AG04450 (cell line): ENCODE measurements at regions not wholly inside any gene's neighbourhood (a gene's known extent, or its start where the extent isn't known, plus 50 kb on each side); places are given as distances from the start of the nearest gene placed in this dataset.
"Not testable (repeated sequence)": the region's sequence is repeated elsewhere in the genome, so short reads cannot be mapped to it uniquely, and the experiment has no call there.

Experiments
- CTCF ChIA-PET: fragments of 300-600, 350-600 bp; formaldehyde crosslinking; extraction: SDS; loops from one replicate; lab custom pipeline; 2022; ENCODE audit warnings: antibody characterized with exemption, inconsistent platforms; lab: Charles Lee
- POLR2A ChIA-PET: fragments of 350-600 bp; formaldehyde crosslinking; extraction: SDS; loops from one replicate; lab custom pipeline; 2021; ENCODE audit warnings: antibody characterized with exemption, inconsistent platforms; lab: Yijun Ruan, JAX
- DNase-seq: peaks from one replicate; pipeline ENCODE4 v3.0.0-alpha.2; 2011; ENCODE audit warnings: low read depth, low spot score
- H3K27ac ChIP-seq: one replicate; pipeline ENCODE4 v1.5.1; 2012; ENCODE audit warnings: low read depth, low read length, control low read depth
- H3K27me3 ChIP-seq: one replicate; pipeline ENCODE4 v1.6.0; 2012; ENCODE audit warnings: low read length; ENCODE audit not compliant: control insufficient read depth, insufficient read depth
- H3K4me3 ChIP-seq: 2 replicates; pipeline ENCODE4 v1.5.1; 2011; ENCODE audit warnings: mild to moderate bottlenecking, low read depth, low read length, control low read depth
- H3K9me3 ChIP-seq: 2 replicates; pipeline ENCODE4 v1.5.1; 2012; ENCODE audit warnings: low read length; ENCODE audit not compliant: control insufficient read depth, insufficient read depth
- TF ChIP-seq, protein P1 (sequence below): IDR thresholded peaks from 2 replicates; pipeline ENCODE4 v1.5.1; 2011; ENCODE audit warnings: low read depth, low read length, control low read depth, inconsistent platforms

DNA sequence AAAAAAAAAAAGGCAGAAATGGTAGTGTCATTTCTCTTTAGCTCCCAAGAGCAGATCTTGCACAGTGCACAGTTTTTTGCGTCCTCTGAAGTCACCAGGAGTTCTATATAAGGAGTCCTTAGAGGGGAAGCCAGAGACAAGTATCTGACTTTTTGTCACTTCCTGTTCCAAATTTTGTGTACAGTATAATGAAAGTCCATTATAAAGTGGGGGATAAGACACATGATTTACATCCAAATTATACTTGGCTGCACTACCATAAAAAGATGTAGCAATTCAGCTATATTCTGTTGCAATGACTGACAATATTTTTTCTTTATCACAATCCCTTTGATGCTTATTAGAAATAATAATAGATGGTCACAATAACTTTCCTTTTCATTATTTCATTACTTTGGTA, 1276.9 kb upstream of the ADGRL2 start:
- Histone ChIP-seq H3K27me3 (no peaks in the 10 kb centered on the region), H3K27ac (no peak overlapping the region), H3K9me3 (no peaks in the 10 kb centered on the region), H3K4me3 (no peak overlapping the region)
- DNase-seq, result no peak
- ChIA-PET CTCF (no interaction called here), POLR2A (no interaction called here)
- TF ChIP-seq, protein P1, sequence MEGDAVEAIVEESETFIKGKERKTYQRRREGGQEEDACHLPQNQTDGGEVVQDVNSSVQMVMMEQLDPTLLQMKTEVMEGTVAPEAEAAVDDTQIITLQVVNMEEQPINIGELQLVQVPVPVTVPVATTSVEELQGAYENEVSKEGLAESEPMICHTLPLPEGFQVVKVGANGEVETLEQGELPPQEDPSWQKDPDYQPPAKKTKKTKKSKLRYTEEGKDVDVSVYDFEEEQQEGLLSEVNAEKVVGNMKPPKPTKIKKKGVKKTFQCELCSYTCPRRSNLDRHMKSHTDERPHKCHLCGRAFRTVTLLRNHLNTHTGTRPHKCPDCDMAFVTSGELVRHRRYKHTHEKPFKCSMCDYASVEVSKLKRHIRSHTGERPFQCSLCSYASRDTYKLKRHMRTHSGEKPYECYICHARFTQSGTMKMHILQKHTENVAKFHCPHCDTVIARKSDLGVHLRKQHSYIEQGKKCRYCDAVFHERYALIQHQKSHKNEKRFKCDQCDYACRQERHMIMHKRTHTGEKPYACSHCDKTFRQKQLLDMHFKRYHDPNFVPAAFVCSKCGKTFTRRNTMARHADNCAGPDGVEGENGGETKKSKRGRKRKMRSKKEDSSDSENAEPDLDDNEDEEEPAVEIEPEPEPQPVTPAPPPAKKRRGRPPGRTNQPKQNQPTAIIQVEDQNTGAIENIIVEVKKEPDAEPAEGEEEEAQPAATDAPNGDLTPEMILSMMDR, result no peak

GRCh38 chr1:80523071-80523470, 1277.7 kb upstream of the ADGRL2 start:
- H3K4me3 ChIP-seq, CTCF ChIA-PET, H3K27me3 ChIP-seq, POLR2A ChIA-PET, DNase-seq, H3K27ac ChIP-seq, H3K9me3 ChIP-seq: not testable (repeated sequence)

DNA sequence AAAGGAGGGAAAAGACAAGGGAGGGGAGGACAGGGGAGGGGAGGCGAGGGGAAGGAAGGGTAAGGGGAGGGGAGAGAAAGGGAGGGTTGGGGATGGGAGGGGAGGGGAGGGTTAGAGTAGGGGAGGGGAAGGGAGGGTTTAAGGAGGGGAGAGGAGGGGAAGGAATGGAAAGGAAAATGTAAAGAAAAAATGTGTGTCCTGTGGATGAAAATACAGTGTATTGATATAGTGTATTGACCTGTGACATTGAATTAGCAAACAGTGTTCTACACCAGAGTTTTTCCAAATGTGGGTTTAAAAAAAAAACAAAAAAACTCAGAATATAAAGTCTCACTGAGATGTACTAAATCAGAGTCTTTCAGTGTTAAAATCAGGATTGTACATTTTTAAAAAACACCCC, 1279.8 kb upstream of the ADGRL2 start:
- Histone ChIP-seq H3K27ac (no peak overlapping the region), H3K9me3 (no peaks in the 10 kb centered on the region), H3K27me3 (no peaks in the 10 kb centered on the region), H3K4me3 (no peak overlapping the region)
- no peak for DNase-seq
- TF ChIP-seq, protein P1, result no peak
- ChIA-PET CTCF (no interaction called here), POLR2A (no interaction called here)

DNA sequence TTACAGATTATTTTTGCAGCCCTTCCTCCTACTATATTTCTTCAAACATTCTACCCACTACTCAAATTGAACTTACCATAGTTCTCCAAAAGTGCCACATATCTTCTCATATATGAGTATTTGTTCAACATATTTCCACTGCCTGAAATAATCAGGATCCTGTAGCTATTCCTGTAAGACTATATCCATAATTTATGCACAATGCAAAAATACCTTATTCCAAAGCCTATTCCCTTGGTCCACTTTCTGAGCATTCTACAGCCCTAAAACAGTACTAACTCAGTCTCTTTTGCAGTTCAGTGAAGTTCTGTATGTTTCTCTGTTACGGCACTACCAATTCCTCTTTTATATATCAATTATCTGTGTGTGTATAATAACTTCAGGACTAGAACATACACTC, 1283.7 kb upstream of the ADGRL2 start:
- POLR2A ChIA-PET, result no interaction called here
- TF ChIP-seq, protein P1, result no peak

DNA sequence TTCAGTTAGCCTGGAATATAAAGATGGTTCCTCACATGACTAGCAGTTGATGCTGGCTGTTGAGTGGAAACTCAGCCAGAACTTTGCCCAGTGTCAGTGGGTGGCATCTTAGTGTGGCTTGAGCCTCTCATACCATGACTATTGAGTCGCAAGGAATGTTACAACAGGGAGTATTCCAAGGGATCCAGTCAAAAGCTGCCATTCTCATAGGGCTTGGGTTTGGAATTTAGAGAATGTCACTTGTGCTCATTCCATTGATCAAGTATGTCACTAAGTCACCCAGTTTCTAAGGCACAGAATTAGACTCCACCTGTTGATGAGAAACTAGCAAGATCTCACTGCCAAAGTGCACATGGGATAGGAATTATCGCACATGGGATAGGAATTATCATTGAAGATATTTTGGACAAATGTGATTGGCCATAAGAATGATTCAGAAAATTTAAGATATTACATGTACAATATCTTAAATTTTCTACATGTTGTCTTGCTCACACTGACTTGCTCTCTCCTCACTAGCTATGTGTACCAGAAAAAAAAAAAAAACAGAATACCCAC, 1290.7 kb upstream of the ADGRL2 start:
- no peaks in the 10 kb centered on the region for H3K27me3 ChIP-seq
- DNase-seq, result no peak
- no peak overlapping the region for H3K27ac ChIP-seq
- no peak overlapping the region for H3K4me3 ChIP-seq
- H3K9me3 ChIP-seq, result no peaks in the 10 kb centered on the region
- ChIA-PET POLR2A (no interaction called here), CTCF (no interaction called here)
- TF ChIP-seq, protein P1, result no peak

More for the DNA sequence above, 1283.7 kb upstream of the ADGRL2 start:
- DNase-seq, result no peak
- H3K4me3 ChIP-seq, result no peak overlapping the region
- H3K27ac ChIP-seq, result no peak overlapping the region
- no peaks in the 10 kb centered on the region for H3K9me3 ChIP-seq
- CTCF ChIA-PET, result no interaction called here
- no peaks in the 10 kb centered on the region for H3K27me3 ChIP-seq
